ENCODE measurements at regions not wholly inside any gene's neighbourhood (a gene's known extent, or its start where the extent isn't known, plus 50 kb on each side); places are given as distances from the start of the nearest gene placed in this dataset.

DNA sequence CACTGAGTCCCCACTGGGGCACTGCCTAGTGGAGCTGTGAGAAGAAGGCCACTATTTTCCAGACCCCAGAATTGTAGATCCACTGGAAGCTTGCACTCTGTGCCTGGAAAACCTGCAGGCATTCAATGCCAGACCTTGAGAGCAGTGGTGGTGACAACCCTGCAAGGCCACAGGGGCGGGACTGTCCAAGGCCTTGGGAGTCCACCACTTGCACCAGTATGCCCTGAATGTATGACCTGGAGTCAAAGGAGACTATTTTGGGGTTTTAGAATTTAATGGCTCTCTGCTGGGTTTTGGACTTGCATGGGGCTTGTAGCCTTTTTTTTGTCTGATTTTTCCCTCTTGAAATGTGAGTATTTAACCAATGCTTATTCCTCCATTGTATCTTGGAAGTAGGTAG, 145.8 kb downstream of the MSN start:
- Histone ChIP-seq H2AFZ (ENCODE audit: low read length) (no peak overlapping the region), H3K9ac (ENCODE audit: extremely low read depth, insufficient read length, low read length) (no peak overlapping the region), H3K14ac (ENCODE audit: insufficient read depth, low read length) (no peak overlapping the region), H4K8ac (replicated peaks; ENCODE audit: insufficient read length, low read depth, low read length) (no peak overlapping the region), H2BK20ac (ENCODE audit: low read depth, low read length, poor library complexity, severe bottlenecking) (no peak overlapping the region), H3K56ac (ENCODE audit: insufficient read length, low read depth, low read length) (no peak overlapping the region), H3K27ac (ENCODE audit: insufficient read length, low read depth, low read length) (no peak overlapping the region), H2BK12ac (ENCODE audit: insufficient read length, low read depth, low read length) (no peak overlapping the region), H4K20me1 (ENCODE audit: control insufficient read depth, insufficient read depth, insufficient read length) (no peaks in the 10 kb centered on the region), H3K4me2 (ENCODE audit: insufficient read depth, insufficient read length, low read length) (no peak overlapping the region), H2BK15ac (ENCODE audit: low read depth, low read length) (no peak overlapping the region), H3K9me3 (ENCODE audit: control insufficient read depth, low read depth, low read length) (peaks cover 34% of the 10 kb centered on the region), H2BK5ac (ENCODE audit: insufficient read length, low read length) (no peak overlapping the region), H2BK120ac (ENCODE audit: low read depth, low read length, poor library complexity, severe bottlenecking) (no peak overlapping the region), H3T11ph (ENCODE audit: low read length) (no peak overlapping the region), H2AK5ac (ENCODE audit: insufficient read length, low read length) (no peak overlapping the region), H3K23ac (ENCODE audit: insufficient read length, low read depth, low read length) (no peak overlapping the region), H3K27me3 (ENCODE audit: insufficient read depth, low read length) (no peaks in the 10 kb centered on the region), H4K91ac (ENCODE audit: insufficient read length, low read depth, low read length) (no peak overlapping the region), H3K79me2 (ENCODE audit: insufficient read depth, low read length) (no peaks in the 10 kb centered on the region), H3K18ac (ENCODE audit: insufficient read length, low read depth, low read length) (no peak overlapping the region), H4K5ac (ENCODE audit: insufficient read length, low read depth, low read length) (no peak overlapping the region), H3K4ac (ENCODE audit: low read depth, low read length) (no peak overlapping the region), H3K79me1 (ENCODE audit: insufficient read depth, low read depth, low read length, poor library complexity, severe bottlenecking) (no peaks in the 10 kb centered on the region), H3K23me2 (ENCODE audit: insufficient read length, low read depth, low read length, poor library complexity, severe bottlenecking) (no peaks in the 10 kb centered on the region), H3K4me1 (ENCODE audit: insufficient read depth, low read length) (no peaks in the 10 kb centered on the region)
- no peak overlapping the region for H3K4me3 Mint-ChIP-seq
- DNase-seq = no peak
- H3K27ac Mint-ChIP-seq = no peak overlapping the region
- peaks cover 12 to 19% (median 13%) of the 10 kb centered on the region in 3 experiments; a peak in 5 of 7 replicates for H3K36me3 Mint-ChIP-seq (ENCODE audit: insufficient read depth in 1 of 3, low read depth in 3 of 3)
- H3K27me3 Mint-ChIP-seq (ENCODE audit: low read depth) = no peaks in the 10 kb centered on the region; the same call in none of the 2 replicates
- no CpG with 5 or more reads among the region's 1 CpG for WGBS (ENCODE audit: extremely low coverage, insufficient read length, low lambda C conversion rate)
- TF ChIP-seq, protein P1, sequence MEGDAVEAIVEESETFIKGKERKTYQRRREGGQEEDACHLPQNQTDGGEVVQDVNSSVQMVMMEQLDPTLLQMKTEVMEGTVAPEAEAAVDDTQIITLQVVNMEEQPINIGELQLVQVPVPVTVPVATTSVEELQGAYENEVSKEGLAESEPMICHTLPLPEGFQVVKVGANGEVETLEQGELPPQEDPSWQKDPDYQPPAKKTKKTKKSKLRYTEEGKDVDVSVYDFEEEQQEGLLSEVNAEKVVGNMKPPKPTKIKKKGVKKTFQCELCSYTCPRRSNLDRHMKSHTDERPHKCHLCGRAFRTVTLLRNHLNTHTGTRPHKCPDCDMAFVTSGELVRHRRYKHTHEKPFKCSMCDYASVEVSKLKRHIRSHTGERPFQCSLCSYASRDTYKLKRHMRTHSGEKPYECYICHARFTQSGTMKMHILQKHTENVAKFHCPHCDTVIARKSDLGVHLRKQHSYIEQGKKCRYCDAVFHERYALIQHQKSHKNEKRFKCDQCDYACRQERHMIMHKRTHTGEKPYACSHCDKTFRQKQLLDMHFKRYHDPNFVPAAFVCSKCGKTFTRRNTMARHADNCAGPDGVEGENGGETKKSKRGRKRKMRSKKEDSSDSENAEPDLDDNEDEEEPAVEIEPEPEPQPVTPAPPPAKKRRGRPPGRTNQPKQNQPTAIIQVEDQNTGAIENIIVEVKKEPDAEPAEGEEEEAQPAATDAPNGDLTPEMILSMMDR (conservative IDR thresholded peaks at IDR 0.05) = no peak
- H3K9me3 Mint-ChIP-seq = peaks cover 84 to 87% of the 10 kb centered on the region in 2 experiments
- no peaks in the 10 kb centered on the region for H3K4me1 Mint-ChIP-seq
